Activated CD8-positive, alpha-beta T cell treated with anti-CD3 and anti-CD28 coated beads, Interleukin-2, amount 10 ng/mL, durations not matched to agents 7 days and 5 days (primary cell): ENCODE measurements at regions not wholly inside any gene's neighbourhood (a gene's known extent, or its start where the extent isn't known, plus 50 kb on each side); places are given as distances from the start of the nearest gene placed in this dataset.

Experiments
- ATAC-seq: fragments of 150-1000 bp; cut with Tn5 transposase; one replicate; pipeline ENCODE4 v1.10.0; 2021; ENCODE audit warnings: moderate library complexity
- CTCF ChIA-PET: fragments of 350-600 bp; sonication (Branson Sonifier 250); formaldehyde crosslinking; loops from one replicate; lab custom pipeline; 2021; ENCODE audit warnings: antibody characterized with exemption; lab: Charles Lee
- POLR2A ChIA-PET: fragments of 350-600 bp; sonication (Branson Sonifier 250); formaldehyde crosslinking; loops from one replicate; lab custom pipeline; 2021; ENCODE audit warnings: antibody characterized with exemption; lab: Charles Lee
- DNase-seq: peaks from one replicate; pipeline ENCODE4 v3.0.0-alpha.2; 2020
- H3K27ac Mint-ChIP-seq: one replicate; pipeline ENCODE4 v1.8.0; 2021; ENCODE audit warnings: mild to moderate bottlenecking, mixed read lengths
- H3K27me3 Mint-ChIP-seq: one replicate; pipeline ENCODE4 v1.8.0; 2021; ENCODE audit warnings: low read depth, mixed read lengths
- H3K36me3 Mint-ChIP-seq: one replicate; pipeline ENCODE4 v1.8.0; 2021; ENCODE audit warnings: low read depth, mixed read lengths
- H3K4me1 Mint-ChIP-seq: one replicate; pipeline ENCODE4 v1.8.0; 2021; ENCODE audit warnings: low read depth, mixed read lengths
- H3K4me3 Mint-ChIP-seq: one replicate; pipeline ENCODE4 v1.8.0; 2021; ENCODE audit warnings: mild to moderate bottlenecking, mixed read lengths
- H3K9me3 Mint-ChIP-seq: one replicate; pipeline ENCODE4 v1.8.0; 2022; ENCODE audit warnings: mixed read lengths; ENCODE audit not compliant: insufficient read depth

DNA sequence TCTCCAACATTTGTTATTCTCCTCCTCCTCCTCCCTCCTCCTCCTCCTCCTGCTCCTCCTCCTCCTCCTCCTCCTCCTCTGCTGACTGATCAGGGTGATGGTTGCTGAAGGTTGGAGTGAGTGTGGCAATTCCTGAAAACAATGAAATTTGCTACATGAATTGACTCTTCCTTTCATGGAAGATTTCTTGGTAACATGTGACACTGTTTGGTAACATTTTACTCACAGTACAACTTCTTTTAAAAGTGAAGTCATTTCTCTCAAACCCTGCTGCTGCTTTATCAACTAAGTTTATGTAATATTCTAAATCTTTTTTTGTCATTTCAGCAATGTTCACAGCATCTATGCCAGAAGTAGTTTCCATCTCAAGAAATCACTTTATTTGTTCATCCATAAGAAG lies 543.0 kb downstream of the MAFB start:
- Mint-ChIP-seq H3K9me3 (no peaks in the 10 kb centered on the region), H3K27me3 (no peaks in the 10 kb centered on the region), H3K4me3 (no peak overlapping the region), H3K36me3 (no peaks in the 10 kb centered on the region), H3K4me1 (no peaks in the 10 kb centered on the region), H3K27ac (no peak overlapping the region)
- ChIA-PET CTCF (no interaction called here), POLR2A (no interaction called here)
- ATAC-seq (no peak), DNase-seq (no peak)

DNA sequence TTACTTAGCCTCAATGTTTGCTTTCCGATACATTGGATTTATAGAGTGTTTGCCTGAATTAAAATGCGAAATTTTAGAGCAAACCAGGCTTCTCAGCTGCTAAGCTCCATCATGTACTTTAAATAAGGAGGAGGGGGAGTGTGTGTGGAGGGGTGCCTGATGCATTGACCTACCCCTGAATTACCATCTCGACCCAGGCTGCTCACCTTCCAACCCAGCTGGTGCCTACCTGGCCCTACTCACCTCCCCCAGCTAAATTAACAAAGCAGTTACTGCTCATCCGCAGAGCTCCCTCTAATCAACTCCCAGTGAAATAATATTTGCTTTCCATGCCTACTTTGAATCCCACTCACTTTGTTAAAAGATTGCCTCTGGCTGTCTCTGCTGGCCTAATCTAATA lies 544.5 kb downstream of the MAFB start:
- Mint-ChIP-seq H3K9me3 (no peaks in the 10 kb centered on the region), H3K27me3 (no peaks in the 10 kb centered on the region), H3K36me3 (no peaks in the 10 kb centered on the region), H3K4me3 (no peak overlapping the region), H3K4me1 (no peaks in the 10 kb centered on the region), H3K27ac (no peak overlapping the region)
- POLR2A ChIA-PET, result no interaction called here
- DNase-seq (no peak), ATAC-seq (no peak)
- CTCF ChIA-PET, result no interaction called here

DNA sequence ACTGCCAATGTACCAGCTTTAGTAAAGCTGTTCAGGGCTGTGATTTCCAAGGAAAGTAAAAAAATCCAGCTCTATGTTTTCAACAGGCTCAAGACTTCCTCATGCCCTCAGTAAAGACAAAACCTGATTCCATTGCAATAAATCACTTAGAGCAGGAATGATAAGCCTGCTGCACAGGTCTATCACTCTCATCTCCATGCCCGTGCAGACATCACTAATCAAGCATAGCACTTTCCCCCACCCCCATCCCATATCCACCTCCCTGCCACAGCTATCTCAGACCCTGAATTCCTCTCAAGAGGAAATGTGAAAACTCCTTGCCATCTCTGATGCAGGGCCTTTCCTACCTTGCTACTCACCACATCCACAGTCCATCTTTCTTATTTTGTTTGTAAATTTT lies 554.9 kb downstream of the MAFB start:
- CTCF ChIA-PET, result no interaction called here
- ATAC-seq (no peak), DNase-seq (no peak)
- Mint-ChIP-seq H3K4me1 (no peaks in the 10 kb centered on the region), H3K9me3 (no peaks in the 10 kb centered on the region), H3K27ac (no peak overlapping the region), H3K27me3 (peaks cover 2% of the 10 kb centered on the region), H3K4me3 (no peak overlapping the region), H3K36me3 (no peaks in the 10 kb centered on the region)
- POLR2A ChIA-PET, result no interaction called here

DNA sequence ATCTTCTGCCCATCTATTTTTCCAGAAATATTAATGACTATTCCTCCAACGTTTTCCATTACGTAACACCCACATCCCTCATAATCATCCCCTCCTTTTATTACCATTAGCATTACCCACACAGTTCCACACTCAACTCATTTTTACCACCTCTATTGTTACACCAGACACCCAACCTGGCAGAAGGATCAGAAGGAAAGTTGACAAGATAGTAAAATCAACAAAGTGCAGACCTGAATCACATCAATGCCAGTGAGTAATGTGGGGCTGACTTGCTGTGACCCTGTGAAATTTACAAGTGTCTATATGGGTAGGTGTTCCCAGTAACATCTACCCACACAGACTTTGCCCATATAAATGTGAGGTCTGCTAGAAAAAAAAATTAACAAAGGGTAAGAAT lies 568.2 kb downstream of the MAFB start:
- CTCF ChIA-PET, result no interaction called here
- H3K27ac Mint-ChIP-seq, result no peak overlapping the region
- no peak for ATAC-seq
- no peaks in the 10 kb centered on the region for H3K4me1 Mint-ChIP-seq
- no peaks in the 10 kb centered on the region for H3K9me3 Mint-ChIP-seq
- POLR2A ChIA-PET, result no interaction called here
- no peak overlapping the region for H3K4me3 Mint-ChIP-seq
- peaks cover 3% of the 10 kb centered on the region for H3K27me3 Mint-ChIP-seq
- H3K36me3 Mint-ChIP-seq, result no peaks in the 10 kb centered on the region
- DNase-seq, result no peak

DNA sequence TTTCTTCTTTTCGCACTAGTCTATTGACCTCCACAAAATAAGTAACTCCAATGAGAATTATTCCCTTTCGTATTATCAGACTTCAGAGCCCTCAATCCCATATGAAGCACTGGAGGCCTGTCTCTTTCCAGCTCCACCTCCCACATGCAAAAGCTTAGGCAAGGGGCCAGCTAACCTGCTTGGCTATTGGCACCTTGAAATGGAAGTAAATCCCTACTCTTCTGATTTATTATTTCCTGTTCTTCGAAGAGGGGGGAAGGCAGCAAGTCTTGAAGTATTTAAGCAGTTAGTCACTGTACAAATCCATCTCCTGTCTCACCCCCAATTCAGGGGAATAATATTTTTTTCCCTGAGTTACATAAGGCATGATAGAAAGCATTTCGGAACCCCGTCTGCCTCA lies 577.8 kb downstream of the MAFB start:
- CTCF ChIA-PET, result no interaction called here
- no peaks in the 10 kb centered on the region for H3K9me3 Mint-ChIP-seq
- DNase-seq (no peak), ATAC-seq (no peak)
- no peak overlapping the region for H3K27ac Mint-ChIP-seq
- POLR2A ChIA-PET, result no interaction called here
- no peaks in the 10 kb centered on the region for H3K36me3 Mint-ChIP-seq
- no peaks in the 10 kb centered on the region for H3K4me1 Mint-ChIP-seq
- H3K27me3 Mint-ChIP-seq, result no peaks in the 10 kb centered on the region
- no peak overlapping the region for H3K4me3 Mint-ChIP-seq

DNA sequence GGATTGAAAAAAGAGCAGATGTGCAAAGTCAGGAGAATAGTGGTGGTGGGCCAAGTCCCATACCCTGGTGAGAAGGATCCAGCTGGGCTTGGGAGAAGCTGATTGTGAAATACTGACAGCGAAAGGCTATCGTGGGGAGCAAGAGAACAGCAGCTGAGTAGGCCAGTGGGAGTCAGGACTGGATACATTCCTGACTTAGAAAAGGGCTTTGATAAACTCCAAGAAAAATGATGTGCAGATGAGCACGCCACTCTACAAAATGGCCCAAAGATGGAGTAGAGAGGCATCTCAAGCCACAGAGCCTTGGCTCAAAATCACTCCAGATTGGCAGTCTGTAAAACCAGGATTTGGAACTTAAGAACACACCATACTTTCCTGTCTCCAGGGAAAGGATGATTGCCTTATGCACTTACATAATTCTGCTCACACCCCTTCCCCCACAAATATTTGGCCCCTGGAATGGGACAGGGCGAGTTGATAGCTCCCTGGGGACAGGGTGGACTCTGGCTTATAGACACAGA lies 578.7 kb downstream of the MAFB start:
- Mint-ChIP-seq H3K4me3 (no peak overlapping the region), H3K4me1 (no peaks in the 10 kb centered on the region), H3K36me3 (no peaks in the 10 kb centered on the region), H3K9me3 (no peaks in the 10 kb centered on the region), H3K27me3 (no peaks in the 10 kb centered on the region), H3K27ac (no peak overlapping the region)
- ATAC-seq (no peak), DNase-seq (no peak)
- ChIA-PET CTCF (no interaction called here), POLR2A (no interaction called here)

DNA sequence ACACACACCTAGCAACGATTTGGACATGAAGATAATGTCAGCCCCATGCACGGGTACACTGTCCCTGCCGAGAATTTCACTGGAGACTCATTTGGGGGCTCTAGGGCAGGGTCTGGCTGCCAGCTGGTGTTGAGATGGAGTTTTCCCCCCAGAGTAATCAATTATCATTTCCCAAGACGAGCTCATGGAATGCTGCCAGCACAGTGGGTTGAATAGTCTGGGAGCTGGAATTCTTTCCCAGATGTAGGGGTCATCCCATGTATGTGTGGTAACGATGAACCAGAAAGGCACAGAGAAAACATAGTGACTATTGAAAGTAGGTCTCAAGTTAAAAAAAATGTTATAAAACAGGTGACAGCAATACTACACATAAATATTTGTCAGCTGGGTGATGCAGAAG lies 579.9 kb downstream of the MAFB start:
- ChIA-PET POLR2A (no interaction called here), CTCF (no interaction called here)
- H3K36me3 Mint-ChIP-seq, result no peaks in the 10 kb centered on the region
- H3K4me3 Mint-ChIP-seq, result no peak overlapping the region
- H3K4me1 Mint-ChIP-seq, result no peaks in the 10 kb centered on the region
- no peak for DNase-seq
- no peak for ATAC-seq
- H3K27me3 Mint-ChIP-seq, result no peaks in the 10 kb centered on the region
- no peak overlapping the region for H3K27ac Mint-ChIP-seq
- H3K9me3 Mint-ChIP-seq, result no peaks in the 10 kb centered on the region

DNA sequence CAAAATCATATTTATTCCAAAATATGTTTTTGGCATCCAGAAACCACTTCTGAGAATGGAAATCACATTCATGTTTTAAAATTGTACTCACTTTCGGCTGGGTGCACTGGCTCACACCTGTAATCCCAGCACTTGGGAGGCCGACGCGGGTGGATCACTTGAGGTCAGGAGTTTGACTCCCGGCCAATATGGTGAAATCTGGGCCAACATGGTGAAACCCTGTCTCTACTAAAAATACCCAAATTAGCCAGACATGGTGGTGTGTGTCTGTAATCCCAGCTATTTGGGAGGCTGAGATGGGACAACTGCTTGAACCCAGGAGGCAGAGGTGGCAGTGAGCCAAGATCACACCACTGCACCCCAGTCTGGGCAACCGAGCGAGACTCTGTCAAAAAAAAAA lies 580.7 kb downstream of the MAFB start:
- ATAC-seq (no peak), DNase-seq (no peak)
- H3K27me3 Mint-ChIP-seq, result no peaks in the 10 kb centered on the region
- no peaks in the 10 kb centered on the region for H3K36me3 Mint-ChIP-seq
- no peaks in the 10 kb centered on the region for H3K4me1 Mint-ChIP-seq
- no peaks in the 10 kb centered on the region for H3K9me3 Mint-ChIP-seq
- ChIA-PET CTCF (no interaction called here), POLR2A (no interaction called here)
- H3K27ac Mint-ChIP-seq, result no peak overlapping the region
- no peak overlapping the region for H3K4me3 Mint-ChIP-seq

DNA sequence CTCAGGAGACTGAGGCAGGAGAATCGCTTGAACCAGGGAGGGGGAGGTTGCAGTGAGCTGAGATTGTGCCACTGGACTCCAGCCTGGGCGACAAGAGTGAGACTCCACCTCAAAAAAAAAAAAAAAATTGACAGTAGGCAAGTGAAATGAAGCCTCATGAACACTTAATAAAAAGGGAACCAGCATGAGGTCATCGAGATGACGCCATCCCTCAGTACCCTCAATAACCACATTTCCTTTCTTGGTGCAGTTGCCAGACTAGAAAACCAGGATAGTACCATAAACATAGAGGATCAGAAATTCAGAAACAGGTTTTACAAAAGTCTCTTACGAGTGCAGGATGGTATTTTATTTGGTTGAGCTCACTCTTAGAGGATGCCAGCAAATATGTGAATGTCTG lies 584.1 kb downstream of the MAFB start:
- H3K27me3 Mint-ChIP-seq, result no peaks in the 10 kb centered on the region
- ATAC-seq (no peak), DNase-seq (no peak)
- H3K27ac Mint-ChIP-seq, result no peak overlapping the region
- H3K9me3 Mint-ChIP-seq, result no peaks in the 10 kb centered on the region
- no peaks in the 10 kb centered on the region for H3K36me3 Mint-ChIP-seq
- no peak overlapping the region for H3K4me3 Mint-ChIP-seq
- H3K4me1 Mint-ChIP-seq, result no peaks in the 10 kb centered on the region
- CTCF ChIA-PET, result no interaction called here
- POLR2A ChIA-PET, result no interaction called here

DNA sequence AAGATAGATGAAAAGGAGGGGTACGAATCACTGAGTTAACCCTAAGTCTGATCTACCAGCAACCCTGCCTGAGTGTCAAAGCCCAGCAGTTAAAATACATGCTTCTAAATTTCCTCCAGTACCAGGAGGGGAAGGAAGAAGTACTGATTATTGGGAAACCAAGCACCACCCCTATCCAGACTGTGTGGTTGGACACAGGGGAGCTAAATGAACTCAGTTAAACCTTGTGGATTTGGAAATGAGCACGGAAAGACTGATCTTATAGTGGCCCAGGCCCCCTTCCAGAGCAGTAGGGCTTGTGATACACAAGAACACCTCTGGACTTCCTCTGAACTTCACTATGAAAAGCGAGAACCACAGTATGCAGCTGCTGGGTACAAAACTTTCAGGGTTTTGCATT lies 585.6 kb downstream of the MAFB start:
- no peaks in the 10 kb centered on the region for H3K9me3 Mint-ChIP-seq
- no peaks in the 10 kb centered on the region for H3K4me1 Mint-ChIP-seq
- H3K36me3 Mint-ChIP-seq, result no peaks in the 10 kb centered on the region
- no peak overlapping the region for H3K27ac Mint-ChIP-seq
- H3K4me3 Mint-ChIP-seq, result no peak overlapping the region
- no peaks in the 10 kb centered on the region for H3K27me3 Mint-ChIP-seq
- POLR2A ChIA-PET, result no interaction called here
- ATAC-seq (no peak), DNase-seq (no peak)
- CTCF ChIA-PET, result no interaction called here

DNA sequence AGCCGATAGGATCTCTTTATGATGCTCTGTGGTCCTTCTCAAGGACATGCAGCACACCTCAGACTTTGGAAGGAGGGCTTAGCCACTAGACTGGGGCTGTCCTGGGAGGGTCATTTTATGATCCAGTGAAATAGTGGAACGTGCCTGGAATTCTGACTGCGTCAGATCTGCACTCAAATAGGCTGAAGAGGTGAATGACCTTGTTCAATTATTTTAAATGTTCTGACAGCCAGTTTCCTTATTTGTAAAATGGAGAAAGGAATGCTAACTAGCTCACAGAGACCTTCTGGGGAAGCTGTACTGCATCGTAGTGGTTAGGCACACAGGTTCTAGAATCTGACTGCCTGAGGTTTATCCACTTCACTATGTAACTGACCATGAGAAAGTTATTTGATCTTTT lies 587.5 kb downstream of the MAFB start:
- ChIA-PET POLR2A (no interaction called here), CTCF (no interaction called here)
- H3K27me3 Mint-ChIP-seq, result no peaks in the 10 kb centered on the region
- ATAC-seq (no peak), DNase-seq (no peak)
- no peak overlapping the region for H3K4me3 Mint-ChIP-seq
- H3K4me1 Mint-ChIP-seq, result no peaks in the 10 kb centered on the region
- no peak overlapping the region for H3K27ac Mint-ChIP-seq
- no peaks in the 10 kb centered on the region for H3K9me3 Mint-ChIP-seq
- no peaks in the 10 kb centered on the region for H3K36me3 Mint-ChIP-seq

DNA sequence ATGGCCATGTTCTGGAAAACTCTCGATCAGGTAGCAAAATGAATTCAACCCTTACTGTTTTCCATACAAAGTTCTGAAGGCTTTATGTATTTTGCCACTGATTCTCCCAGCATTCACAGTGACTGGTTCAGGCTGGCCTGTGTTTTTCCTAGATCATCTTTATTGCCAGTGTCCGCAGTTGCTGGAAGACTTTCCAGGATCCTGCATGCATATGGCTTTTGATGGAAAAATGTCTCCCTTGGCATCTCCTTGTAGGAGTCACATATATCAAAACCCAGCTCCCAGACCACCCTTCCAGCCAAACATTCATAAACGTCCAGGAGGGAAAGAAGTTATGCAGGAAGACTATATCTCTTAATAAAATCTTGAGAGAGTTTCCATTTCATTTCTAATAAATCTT lies 588.8 kb downstream of the MAFB start:
- Mint-ChIP-seq H3K27me3 (no peaks in the 10 kb centered on the region), H3K4me3 (no peak overlapping the region), H3K4me1 (no peaks in the 10 kb centered on the region), H3K36me3 (no peaks in the 10 kb centered on the region), H3K27ac (no peak overlapping the region), H3K9me3 (no peaks in the 10 kb centered on the region)
- ChIA-PET CTCF (no interaction called here), POLR2A (no interaction called here)
- no peak for ATAC-seq
- no peak for DNase-seq

DNA sequence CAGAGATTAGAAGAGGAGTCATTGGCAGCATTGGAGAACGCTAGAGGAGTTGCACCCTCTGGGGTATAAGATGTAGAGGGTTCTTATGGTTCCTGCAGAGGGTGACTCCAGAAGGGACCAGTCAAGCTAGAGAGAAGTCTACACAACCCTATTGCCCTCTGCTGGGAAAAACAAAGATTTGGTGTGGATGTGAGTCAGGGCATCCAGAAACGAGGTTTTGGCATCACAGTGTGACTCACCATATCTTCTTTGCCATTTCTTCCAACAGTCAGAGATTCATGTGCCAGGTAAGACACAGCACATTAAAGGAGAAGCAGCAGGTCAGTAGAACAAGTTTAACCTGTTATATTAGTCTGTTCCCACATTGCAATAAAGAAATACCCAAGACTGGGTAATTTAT lies 598.8 kb downstream of the MAFB start:
- Mint-ChIP-seq H3K36me3 (no peaks in the 10 kb centered on the region), H3K27ac (no peak overlapping the region), H3K27me3 (no peaks in the 10 kb centered on the region), H3K4me3 (no peak overlapping the region), H3K4me1 (no peaks in the 10 kb centered on the region), H3K9me3 (no peaks in the 10 kb centered on the region)
- DNase-seq, result no peak
- ChIA-PET CTCF (no interaction called here), POLR2A (no interaction called here)
- ATAC-seq, result no peak
